AG10803 (cell line): ENCODE measurements at regions not wholly inside any gene's neighbourhood (a gene's known extent, or its start where the extent isn't known, plus 50 kb on each side); places are given as distances from the start of the nearest gene placed in this dataset.
A peak's percentile ranks its signal among the peaks of the same experiment; 100 is the strongest.

ENCODE experiments used
- DNase-seq: peaks from one replicate; pipeline ENCODE4 v3.0.0; 2010; ENCODE audit warnings: low read depth
- H3K4me3 ChIP-seq: 2 replicates; pipeline ENCODE4 v1.5.1; 2011; ENCODE audit warnings: mild to moderate bottlenecking, low read length, control low read depth
- CTCF ChIP-seq: conservative IDR thresholded peaks from 2 replicates; pipeline ENCODE4 v1.5.1; 2011; ENCODE audit warnings: mild to moderate bottlenecking, low read length, control low read depth, inconsistent platforms

GRCh38 chr2:63789338-63790020, 52.2 kb upstream of the UGP2 start:
- DNase-seq, result peak; percentile 63
- peak overlapping the region; percentile 40 for H3K4me3 ChIP-seq
- TF ChIP-seq CTCF, result no peak

- DNase-seq, result no peak
- TF ChIP-seq CTCF, result no peak
- H3K4me3 ChIP-seq, result no peak overlapping the region
These were observed 51.2 kb upstream of the UGP2 start for GRCh38 chr2:63790491-63790890.

- TF ChIP-seq CTCF, result no peak
- peak; percentile 84 for DNase-seq
- H3K4me3 ChIP-seq, result no peak overlapping the region
These were observed 50.8 kb upstream of the UGP2 start for GRCh38 chr2:63790906-63791305.

GRCh38 chr2:63791387-63791786, 50.3 kb upstream of the UGP2 start:
- H3K4me3 ChIP-seq, result no peak overlapping the region
- no peak for DNase-seq
- TF ChIP-seq CTCF, result no peak
